ENCODE measurements at regions not wholly inside any gene's neighbourhood (a gene's known extent, or its start where the extent isn't known, plus 50 kb on each side); places are given as distances from the start of the nearest gene placed in this dataset.
A peak's percentile ranks its signal among the peaks of the same experiment; 100 is the strongest.
"Not testable (repeated sequence)": the region's sequence is repeated elsewhere in the genome, so short reads cannot be mapped to it uniquely, and the experiment has no call there.

DNA sequence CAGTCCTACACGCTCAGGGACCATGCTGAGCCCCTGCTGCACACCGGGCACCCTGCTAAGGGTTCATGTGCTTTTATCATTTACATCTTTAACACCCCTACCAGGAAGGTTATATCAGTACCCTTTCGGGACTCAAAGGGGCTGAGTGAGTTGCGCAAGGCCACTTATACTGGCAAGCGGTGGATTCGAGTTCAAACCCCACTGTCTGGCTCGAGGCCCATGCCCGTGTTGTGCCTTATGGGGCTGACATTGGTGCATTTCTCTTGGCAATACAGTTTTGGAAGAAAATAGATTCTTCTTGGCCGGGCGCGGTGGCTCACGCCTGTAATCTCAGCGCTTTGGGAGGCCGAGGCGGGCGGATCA, 69.5 kb upstream of the MAP4K4 start:
- FAIRE-seq (no peak), DNase-seq (ENCODE audit: low read depth) (no peak)
- Histone ChIP-seq H3K4me3 (ENCODE audit: low read depth, low read length) (no peak overlapping the region), H3K27me3 (ENCODE audit: control insufficient read depth, insufficient read depth, low read length) (no peaks in the 10 kb centered on the region), H3K36me3 (ENCODE audit: control insufficient read depth, insufficient read depth, low read length) (no peaks in the 10 kb centered on the region)
- TF ChIP-seq, protein P1, sequence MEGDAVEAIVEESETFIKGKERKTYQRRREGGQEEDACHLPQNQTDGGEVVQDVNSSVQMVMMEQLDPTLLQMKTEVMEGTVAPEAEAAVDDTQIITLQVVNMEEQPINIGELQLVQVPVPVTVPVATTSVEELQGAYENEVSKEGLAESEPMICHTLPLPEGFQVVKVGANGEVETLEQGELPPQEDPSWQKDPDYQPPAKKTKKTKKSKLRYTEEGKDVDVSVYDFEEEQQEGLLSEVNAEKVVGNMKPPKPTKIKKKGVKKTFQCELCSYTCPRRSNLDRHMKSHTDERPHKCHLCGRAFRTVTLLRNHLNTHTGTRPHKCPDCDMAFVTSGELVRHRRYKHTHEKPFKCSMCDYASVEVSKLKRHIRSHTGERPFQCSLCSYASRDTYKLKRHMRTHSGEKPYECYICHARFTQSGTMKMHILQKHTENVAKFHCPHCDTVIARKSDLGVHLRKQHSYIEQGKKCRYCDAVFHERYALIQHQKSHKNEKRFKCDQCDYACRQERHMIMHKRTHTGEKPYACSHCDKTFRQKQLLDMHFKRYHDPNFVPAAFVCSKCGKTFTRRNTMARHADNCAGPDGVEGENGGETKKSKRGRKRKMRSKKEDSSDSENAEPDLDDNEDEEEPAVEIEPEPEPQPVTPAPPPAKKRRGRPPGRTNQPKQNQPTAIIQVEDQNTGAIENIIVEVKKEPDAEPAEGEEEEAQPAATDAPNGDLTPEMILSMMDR (IDR thresholded peaks at IDR 0.05; ENCODE audit: insufficient read depth, low read length, severe bottlenecking): no peak

DNA sequence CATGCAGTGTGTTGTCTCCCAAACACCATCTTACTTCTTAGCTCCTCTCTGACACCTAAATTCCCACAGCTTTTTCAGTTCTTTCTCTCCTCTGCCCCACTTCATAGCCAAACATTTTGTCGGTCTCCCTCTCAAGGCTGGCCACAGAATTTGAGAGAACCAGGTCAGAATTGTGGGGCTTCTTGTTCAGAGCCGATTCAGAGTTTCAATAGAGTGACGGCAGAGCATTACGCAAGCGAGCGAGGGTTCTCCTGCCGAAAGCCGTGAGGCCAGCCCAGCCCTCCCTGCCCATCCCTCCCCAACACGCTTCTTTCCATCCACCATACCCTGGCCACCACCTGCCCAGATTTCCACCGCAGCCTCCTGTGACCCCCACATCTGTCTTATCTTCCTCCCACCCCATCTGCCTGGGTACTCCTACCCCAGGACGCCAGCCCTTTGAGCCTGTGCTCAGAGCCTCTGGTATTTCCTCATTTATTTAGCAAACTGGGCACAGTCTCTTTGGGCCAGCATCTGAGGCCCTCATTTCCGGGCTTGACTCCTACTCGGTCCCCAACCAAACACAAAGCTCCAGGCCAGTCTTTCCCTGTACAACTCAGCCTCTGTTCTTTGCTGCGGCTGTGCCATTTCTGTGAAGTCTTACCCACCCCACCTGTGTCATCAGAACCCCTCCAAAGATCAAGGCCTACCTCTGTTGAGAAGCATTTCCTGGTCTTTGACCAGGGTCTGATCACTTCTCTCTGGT, 70.0 kb upstream of the MAP4K4 start:
- Histone ChIP-seq H3K4me3 (ENCODE audit: low read depth, low read length) (no peak overlapping the region), H3K27me3 (ENCODE audit: control insufficient read depth, insufficient read depth, low read length) (no peaks in the 10 kb centered on the region), H3K36me3 (ENCODE audit: control insufficient read depth, insufficient read depth, low read length) (no peaks in the 10 kb centered on the region)
- DNase-seq (ENCODE audit: low read depth): no peak
- TF ChIP-seq, protein P1 (IDR thresholded peaks at IDR 0.05; ENCODE audit: insufficient read depth, low read length, severe bottlenecking): no peak
- FAIRE-seq: no peak

DNA sequence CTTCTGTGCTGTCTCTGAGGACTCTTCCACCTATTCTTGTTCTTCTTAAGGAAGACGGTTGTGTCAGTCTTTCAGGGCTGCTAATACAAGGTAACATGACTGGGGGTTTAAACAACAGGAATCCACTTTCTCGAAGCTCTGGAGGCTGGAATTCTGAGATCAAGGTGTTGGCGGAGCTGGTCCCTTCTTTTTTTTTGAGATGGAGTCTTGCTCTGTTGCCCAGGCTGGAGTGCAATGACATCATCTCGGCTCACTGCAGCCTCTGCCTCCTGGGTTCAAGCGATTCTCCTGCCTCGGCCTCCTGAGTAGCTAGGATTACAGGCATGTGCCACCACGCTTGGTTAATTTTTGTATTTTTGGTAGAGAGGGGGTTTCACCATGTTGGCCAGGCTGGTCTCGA, 71.7 kb upstream of the MAP4K4 start:
- FAIRE-seq; H3K27me3 ChIP-seq (ENCODE audit: control insufficient read depth, insufficient read depth, low read length); H3K4me3 ChIP-seq (ENCODE audit: low read depth, low read length): not testable (repeated sequence)

DNA sequence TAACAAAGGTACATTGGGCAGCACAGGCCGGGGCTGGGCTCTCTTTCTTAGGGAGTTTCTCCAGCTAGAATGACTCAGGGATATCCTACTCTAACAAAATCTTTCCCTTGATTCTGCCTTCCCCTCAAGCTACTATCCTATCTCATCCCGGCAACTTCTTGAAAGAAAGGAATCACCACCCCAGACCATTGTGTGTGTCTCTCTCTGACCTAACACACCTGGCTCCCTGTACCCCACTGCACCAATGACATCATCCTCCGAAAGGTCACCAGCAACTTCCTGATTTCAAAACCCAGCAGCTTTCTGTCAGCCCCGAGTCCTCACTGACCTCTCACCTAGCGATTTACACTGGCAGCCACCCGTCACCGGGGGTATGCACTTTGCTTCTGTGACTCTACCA, 72.1 kb upstream of the MAP4K4 start:
- Histone ChIP-seq H3K27me3 (ENCODE audit: control insufficient read depth, insufficient read depth, low read length) (no peaks in the 10 kb centered on the region), H3K4me3 (ENCODE audit: low read depth, low read length) (no peak overlapping the region), H3K36me3 (ENCODE audit: control insufficient read depth, insufficient read depth, low read length) (no peaks in the 10 kb centered on the region)
- FAIRE-seq: peak; percentile 13
- TF ChIP-seq, protein P1 (IDR thresholded peaks at IDR 0.05; ENCODE audit: insufficient read depth, low read length, severe bottlenecking): no peak
- peak; percentile 23 for DNase-seq (ENCODE audit: low read depth)

More for the DNA sequence above, 71.7 kb upstream of the MAP4K4 start:
- DNase-seq (ENCODE audit: low read depth); H3K36me3 ChIP-seq (ENCODE audit: control insufficient read depth, insufficient read depth, low read length): not testable (repeated sequence)

DNA sequence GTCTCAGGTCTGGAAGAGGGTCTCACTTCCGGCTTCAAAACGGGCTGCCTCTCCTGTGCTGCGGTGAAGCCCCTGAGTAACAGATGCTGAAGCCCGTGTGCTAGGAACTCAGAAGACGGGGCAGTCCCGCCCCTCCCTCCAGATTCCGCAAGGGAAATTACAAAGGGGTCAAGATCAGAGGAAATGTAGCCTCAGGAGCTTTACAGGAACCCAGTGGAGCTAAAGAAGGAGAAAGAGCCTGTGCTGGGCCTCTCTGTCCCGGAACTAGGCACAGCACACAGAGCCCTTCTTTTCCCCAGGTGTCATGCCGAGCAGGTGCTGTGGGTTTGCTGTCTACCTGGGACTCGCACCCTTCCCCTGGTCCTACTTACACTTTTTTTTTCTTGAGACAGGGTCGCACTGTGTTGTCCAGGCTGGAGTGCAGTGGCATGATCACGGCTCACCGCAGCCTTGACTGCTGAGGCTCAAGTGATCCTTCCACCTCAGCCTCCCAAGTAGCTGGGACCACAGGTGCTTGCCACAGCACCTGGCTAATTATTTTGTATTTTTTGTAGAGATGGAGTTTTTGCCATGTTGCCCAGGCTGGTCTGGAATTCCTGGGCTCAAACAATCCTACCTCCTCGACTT, 72.7 kb upstream of the MAP4K4 start:
- FAIRE-seq (no peak), DNase-seq (ENCODE audit: low read depth) (no peak)
- Histone ChIP-seq H3K36me3 (ENCODE audit: control insufficient read depth, insufficient read depth, low read length) (no peaks in the 10 kb centered on the region), H3K27me3 (ENCODE audit: control insufficient read depth, insufficient read depth, low read length) (no peaks in the 10 kb centered on the region), H3K4me3 (ENCODE audit: low read depth, low read length) (no peak overlapping the region)
- TF ChIP-seq, protein P1 (IDR thresholded peaks at IDR 0.05; ENCODE audit: insufficient read depth, low read length, severe bottlenecking): no peak

DNA sequence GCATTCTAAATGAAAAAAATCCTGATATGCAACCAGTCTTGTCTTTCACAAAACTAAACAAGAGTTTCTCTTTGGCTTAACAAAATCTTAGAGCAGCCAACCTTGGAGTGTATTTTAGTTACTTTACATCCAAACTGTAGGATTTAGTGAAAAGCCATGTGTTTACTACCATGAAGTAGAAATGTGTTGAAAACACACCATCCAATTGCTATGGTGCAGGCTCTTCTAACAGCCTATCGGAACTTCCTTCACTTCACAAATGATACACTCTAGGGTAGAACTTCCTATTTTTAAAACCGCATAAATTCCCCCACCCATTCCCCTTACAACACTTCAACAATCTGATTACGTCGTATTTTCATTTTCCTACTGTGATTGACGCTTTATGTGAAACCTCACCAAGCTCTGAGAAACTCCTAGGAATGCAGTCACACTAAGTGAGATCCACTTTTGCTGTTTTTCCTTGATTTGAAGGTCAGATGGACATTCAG, 74.4 kb upstream of the MAP4K4 start:
- Histone ChIP-seq H3K36me3 (ENCODE audit: control insufficient read depth, insufficient read depth, low read length) (no peaks in the 10 kb centered on the region), H3K4me3 (ENCODE audit: low read depth, low read length) (no peak overlapping the region), H3K27me3 (ENCODE audit: control insufficient read depth, insufficient read depth, low read length) (peaks cover 2% of the 10 kb centered on the region)
- no peak for FAIRE-seq
- TF ChIP-seq, protein P1 (IDR thresholded peaks at IDR 0.05; ENCODE audit: insufficient read depth, low read length, severe bottlenecking): no peak
- DNase-seq (ENCODE audit: low read depth): no peak
